Renal cortex interstitium (tissue), 11 donors: ENCODE measurements at regions not wholly inside any gene's neighbourhood (a gene's known extent, or its start where the extent isn't known, plus 50 kb on each side); places are given as distances from the start of the nearest gene placed in this dataset.
"Not testable (repeated sequence)": the region's sequence is repeated elsewhere in the genome, so short reads cannot be mapped to it uniquely, and the experiment has no call there.

ENCODE experiments used
- DNase-seq, 11 donors: peaks; one replicate each; pipeline ENCODE4 v3.0.0-alpha.2; 2013; ENCODE audit warnings: low read depth in 9 of 11, low spot score in 4 of 11; ENCODE audit errors: extremely low read depth in 1 of 11

DNA sequence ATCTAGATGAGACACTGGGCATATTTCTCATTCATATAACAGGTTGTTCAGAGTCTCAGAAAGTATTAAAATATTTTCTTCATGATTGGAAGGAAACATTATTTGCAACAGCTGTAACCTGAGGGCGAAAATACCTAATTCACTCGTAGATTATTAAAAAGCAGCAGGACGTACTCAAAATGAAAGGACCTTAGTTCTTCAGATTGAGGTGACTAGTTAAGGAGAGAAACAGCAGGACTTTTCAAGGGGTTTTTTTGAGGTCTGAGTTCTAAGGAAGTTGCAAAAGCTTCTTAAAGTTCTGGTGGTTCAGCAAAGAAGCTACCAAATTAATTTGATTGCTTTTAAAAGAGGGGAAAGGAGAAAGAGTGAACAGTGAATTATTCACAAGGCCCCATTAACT, 174.9 kb downstream of the TMEM161B start:
- DNase-seq, result no peak

DNA sequence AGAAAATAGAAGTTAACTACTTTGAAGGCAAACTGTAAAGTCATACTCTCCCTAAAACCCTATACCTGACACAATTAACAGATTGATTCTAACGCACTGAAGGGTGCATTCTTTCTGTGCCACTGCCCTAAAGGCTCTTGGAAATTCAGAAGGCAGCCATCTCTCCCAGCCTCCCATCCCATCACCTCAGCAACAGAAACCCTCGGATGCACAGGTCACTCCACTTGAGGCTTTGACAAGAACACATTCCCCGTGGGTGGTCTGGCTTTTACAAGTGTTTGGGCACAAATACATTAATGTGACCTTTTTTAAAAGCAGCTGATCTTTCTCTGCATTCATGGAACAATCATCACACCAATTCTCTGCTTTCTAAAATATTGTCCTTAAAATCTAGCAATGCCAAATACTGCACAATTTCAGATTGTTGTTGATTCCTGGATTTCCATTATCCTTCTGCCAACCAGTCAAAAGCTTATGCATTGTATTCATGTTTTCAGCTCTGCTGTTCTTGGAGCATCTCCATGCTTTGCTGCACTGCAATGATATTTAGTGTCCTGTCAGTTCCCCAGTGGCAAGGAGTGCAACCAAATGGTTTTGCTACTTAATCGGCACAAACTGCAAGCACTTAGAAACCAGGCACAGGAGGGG, 175.6 kb downstream of the TMEM161B start:
- DNase-seq, result no peak

DNA sequence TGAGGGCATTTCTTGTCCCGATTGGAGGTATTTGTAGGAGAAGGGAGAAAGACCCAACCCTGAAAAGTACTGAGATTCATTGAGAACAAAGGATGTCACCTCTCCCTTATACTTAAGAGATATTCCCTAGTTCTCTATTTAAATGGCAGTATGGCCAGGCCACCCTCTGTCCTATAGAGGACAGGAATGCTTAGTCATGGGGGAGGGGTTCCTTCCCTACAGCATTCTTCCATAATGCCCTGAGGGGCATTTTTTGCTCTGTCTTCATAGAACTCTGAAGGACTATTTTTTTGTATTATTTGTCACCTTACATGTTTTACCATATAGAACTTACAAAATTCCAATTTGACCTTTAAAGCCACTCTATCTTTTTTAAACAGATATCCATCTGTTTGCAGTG, 176.3 kb downstream of the TMEM161B start:
- no peak for DNase-seq

DNA sequence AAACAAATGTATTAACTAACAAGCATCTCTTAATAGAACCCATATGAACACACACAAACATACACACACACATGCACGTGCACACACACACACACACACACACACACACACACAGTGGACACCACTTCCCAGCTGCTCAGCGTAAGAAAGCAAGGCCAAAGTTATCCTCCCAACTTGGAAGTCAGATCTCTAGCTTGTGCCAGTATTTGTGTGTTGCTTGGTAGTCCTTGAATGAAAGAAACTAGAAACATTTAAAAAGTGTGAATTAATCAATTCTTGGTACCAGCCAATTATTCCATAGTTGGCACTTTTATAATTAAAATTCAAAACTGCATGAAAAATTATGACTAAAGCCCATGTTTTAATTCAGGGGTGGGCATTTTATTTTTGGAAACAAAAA, 178.1 kb downstream of the TMEM161B start:
- no peak for DNase-seq

DNA sequence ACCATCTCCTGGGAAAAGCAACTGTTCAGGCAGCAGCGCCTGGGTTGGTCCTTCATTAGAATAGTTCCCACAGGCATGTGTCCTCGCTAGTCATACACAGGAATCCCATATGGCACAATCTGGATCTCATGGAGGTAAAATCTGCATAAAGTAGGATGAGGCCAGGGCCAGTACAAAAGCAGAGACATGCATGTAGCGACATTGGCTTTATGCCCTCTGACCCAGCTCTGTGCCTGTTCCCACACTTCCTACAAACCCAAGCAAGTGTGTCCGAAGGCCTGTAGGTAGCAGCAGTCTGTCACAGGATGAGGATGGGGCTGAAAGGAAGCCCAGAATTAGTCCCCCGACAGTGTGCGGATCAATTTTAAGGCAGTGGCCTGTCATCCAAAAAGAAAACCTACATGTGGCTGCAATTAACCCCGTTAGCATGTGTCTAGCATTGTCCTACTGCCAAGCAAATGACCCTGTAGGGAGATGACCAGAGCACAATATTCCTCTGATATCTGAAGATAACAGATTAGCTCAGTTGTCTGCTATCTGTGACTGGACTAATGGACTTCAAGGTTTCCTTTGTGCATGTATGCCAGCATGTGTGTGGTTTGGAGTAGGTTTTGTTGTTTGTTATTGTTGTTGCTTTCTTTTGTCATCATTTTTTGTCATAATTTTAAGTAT, 178.8 kb downstream of the TMEM161B start:
- DNase-seq, result no peak

DNA sequence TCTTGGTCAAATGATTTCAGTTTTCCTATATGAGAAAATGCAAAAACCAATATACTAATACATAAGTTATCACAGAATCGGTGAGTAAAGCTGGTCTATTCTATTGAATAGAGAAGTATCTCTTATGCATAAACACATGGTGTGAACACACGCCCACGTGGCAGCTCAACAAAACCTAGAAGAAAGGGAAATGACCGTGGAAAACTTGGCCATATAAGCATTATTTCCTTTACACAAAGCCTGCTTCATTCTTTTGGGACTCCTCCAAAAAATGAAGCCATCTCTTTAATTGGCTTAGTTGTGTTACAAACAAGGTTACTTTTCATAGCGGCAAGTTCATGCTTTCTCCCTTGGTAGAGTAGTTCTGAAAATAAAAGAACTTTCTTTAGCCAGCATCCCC, 183.2 kb downstream of the TMEM161B start:
- no peak for DNase-seq

DNA sequence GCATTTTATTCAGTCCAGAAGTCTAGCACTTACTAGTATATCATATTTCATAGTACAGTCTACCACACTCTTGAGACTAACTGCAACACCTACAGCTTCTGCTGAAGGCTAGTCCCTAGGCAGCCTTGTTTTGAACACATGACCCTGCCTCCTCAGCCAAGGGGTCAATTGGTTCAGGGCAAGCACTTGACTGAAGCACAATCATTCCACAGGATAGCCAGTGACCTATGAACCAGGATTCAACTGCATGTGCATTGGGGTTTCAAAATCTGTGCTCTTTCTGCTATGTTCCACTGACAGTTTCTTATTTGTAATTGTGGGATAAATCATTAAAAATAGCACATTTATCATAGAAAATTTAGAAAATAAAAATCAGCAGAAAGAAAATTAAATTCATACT, 186.8 kb downstream of the TMEM161B start:
- DNase-seq, result no peak

DNA sequence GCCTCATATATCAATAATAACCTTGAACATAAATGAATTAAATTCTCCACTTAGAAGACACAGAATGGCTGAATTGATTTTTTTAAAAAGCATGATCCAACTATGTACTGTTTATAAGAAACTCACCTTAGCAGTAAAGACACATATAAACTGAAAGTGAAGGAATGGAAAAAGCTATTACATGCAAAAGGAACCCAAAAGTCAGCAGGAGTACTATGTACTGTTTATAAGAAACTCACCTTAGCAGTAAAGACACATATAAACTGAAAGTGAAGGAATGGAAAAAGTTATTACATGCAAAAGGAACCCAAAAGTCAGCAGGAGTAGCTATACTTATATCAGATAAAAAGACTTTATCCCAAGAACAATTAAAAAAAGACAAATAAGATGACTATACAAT, 204.8 kb downstream of the TMEM161B start:
- no peak for DNase-seq

DNA sequence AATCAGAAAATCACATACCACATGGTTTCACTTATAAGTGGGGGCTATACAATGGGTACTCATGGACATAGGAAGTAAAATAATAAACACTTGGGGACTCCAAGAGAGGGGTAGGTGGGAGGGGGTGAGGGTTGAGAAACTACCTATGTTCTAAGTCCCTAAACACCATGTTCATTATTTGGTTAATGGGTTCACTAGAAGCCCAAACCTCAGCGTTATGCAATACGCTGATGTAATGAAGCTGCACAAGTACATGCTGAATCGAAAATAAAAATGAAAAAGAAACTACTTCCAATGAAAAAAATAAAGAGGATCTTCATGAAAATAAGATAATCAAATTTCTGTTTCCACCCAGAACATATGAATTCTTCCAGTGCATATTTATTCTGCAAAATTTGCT, 208.5 kb downstream of the TMEM161B start:
- no peak for DNase-seq

DNA sequence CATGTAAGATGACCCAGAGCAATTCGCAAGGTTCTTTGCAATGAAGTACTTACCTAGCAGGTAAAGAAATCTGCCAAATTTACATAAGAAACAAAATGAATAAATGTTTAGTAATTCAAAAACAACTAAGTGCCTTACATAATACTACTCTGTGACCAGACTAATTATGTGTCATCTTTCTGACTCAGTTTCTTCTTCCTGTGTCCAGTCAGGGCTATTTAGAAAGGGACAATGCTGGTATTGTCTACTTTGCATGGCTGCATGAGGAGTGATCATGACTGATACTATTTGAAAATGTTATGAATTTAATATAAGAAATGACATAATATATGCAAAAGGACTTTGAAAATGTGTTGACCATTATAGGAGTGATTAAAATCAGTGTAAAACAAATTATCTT, 210.0 kb downstream of the TMEM161B start:
- no peak for DNase-seq

DNA sequence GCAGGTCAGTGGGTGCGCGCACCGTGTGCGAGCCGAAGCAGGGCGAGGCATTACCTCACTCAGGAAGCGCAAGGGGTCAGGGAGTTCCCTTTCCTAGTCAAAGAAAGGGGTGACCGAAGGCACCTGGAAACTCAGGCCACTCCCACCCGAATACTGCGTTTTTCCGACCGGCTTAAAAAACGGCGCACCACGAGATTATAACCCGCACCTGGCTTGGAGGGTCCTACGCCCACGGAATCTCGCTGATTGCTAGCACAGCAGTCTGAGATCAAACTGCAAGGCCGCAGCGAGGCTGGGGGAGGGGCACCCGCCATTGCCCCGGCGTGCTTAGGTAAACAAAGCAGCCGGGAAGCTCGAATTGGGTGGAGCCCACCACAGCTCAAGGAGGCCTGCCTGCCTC, 216.2 kb downstream of the TMEM161B start:
- not testable (repeated sequence) for DNase-seq

DNA sequence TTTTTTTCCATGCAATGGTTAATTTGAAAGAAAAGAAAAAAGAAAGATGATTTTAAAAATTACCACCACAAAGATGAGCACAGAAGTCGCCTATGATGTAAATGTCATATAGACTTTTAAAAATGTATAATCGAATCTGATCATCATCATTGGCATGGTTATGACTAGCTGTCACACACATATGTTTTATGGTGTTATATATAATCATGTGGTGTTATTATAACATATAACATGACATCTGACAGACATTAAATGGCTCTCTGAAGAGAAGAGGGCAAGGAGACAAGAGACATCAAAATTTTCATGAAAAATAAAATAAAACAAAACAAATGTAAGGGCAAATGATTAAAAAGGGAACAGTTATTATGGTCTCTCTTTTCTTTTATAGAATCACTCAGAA, 217.5 kb downstream of the TMEM161B start:
- no peak for DNase-seq

DNA sequence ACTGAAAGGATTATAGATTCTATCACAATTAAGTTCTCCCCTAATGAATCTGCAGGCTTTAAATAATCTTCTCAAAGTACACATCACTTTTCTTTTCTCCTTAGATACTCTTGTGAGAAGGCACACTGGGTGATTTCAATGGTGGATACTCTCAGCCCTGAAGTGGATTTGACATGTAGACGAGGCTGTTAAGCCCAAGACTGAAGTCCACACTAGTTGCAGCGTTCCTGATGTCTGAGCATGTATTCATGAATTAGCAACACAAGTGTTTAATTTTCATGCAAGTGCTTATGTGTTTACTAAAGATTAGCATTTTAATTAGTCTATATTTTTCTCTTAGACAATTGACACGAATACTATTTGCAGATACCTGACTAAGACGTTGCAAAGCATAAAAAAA, 218.9 kb downstream of the TMEM161B start:
- DNase-seq, result no peak

DNA sequence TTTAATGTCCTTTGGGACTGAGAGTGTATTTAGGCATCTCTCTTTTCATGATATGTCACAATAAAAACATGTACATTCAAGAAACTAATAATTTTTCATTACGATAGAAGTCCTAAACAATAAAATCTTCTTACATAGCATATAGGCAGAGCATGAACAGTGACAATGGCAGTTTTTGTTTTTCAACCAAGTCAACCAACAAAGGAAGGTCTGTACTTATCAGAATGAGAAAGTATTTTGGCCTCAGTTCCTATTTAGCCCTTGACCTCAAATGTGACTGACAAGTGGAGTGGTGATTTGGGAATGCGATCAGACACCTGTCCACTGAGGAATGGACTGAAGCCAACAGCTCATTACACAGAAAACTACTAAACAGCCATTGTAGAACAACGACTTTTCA, 219.5 kb downstream of the TMEM161B start:
- DNase-seq, result no peak

DNA sequence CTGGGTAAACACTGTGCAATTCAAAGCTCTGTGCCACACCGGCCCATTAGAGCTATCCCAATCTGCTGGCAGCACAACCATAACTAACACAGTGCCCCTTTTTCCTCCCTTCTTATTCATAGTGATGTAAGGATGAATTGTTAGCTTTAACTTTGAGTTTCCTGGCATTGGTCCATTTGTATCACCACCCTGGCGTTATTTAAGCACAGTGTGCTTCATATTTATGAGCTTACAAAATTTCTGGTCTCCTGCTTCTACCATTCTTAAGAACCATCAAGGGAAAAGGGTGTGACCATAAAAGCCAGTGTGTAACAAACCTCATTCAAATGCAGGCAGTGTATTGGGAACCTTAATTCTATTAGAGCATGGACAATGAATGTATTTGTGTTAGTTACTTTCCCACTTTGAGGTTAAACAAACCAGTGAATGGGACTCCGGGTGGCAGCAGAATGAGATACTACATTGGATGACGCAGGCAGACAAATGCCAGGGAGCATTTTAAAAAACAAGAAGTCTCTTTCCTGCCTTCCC, 222.6 kb downstream of the TMEM161B start:
- DNase-seq, result no peak

DNA sequence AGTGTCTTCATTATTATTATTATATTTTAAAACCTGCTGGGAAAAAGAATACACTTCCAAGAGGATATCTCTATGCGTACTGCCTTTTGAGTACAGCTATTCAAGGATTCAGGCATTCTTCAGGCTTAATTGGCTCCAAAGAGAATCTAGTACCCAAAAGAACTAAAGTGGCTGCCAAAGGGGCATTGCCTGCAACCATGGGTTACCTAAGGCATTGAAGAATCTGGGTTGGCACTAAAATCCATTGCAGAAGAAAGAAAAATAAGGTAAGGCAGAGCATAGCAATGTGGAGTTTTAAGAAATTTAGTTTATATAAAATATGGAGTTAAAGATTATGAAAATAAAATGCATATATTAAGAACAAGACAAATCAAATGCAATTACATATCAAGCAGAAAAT, 223.5 kb downstream of the TMEM161B start:
- no peak for DNase-seq

DNA sequence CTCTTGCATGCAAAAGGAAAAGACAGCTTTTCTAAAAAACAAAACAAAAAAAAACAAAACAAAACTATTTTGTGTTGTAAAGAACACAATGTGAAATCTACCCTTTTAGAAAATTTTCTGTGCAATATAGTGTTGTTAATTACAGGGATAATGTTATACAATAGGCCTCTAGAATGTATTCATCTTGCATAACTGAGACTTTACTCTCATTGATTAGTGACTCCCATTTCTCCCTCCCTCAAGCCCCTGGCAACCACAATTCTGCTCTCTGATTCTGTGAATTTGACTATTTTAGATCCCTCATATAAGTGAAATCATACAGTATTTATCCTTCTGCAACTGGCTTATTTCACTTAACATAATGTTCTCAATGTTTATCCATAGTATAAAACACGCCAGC, 234.1 kb downstream of the TMEM161B start:
- no peak for DNase-seq

DNA sequence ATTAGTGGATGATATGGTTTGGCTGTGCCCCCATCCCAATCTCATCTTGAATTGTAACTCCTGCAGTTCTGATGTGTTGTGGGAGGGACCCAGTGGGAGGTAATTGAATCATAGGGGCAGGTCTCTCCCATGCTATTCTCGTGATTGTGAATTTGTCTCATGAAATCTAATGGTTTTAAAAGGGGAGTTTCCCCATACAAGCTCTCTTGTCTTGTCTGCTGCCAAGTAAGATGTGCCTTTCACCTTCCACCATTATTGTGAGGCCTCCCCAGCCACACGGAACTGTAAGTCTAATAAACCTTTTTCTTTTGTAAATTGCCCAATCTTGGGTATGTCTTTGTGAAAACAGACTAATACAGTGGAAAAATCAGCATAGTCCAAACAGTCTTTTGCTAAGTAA, 235.5 kb downstream of the TMEM161B start:
- no peak for DNase-seq

DNA sequence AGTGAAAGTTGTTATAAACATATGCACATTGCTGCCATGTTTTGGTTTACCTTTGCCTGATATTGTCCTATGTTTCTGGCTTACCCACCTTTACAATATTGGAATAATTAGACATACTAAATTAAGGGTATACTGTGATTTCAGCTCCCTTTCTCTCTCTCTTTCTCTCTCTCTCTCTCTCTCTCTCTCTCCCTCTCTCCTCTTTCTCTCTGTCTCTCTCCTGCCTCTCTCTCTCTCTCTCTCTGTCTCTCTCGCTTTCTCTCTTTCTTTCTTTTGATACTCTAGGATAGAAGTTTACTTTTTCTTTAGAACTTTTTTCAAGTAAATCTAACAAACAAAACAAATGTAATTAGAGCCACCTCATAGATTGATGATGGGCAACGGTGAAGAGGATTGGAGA, 239.6 kb downstream of the TMEM161B start:
- DNase-seq, result no peak

DNA sequence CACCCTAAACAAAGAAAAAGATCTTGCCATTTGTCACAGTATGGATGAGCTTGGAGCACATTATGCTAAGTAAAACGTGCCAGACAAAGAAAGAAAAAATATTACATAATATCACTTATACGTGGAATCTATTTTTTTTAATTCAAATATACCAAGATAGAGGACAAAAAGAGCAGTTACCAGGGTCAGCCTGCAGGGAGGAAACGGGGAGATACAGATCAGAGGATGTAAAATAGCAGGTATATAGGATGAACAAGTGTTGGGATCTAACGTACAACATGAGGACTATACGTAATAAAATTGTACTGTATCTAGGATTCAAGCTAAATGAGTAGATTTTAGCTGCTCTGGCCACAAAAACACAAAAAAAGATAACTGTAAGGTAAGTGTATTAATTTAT, 247.5 kb downstream of the TMEM161B start:
- no peak for DNase-seq

DNA sequence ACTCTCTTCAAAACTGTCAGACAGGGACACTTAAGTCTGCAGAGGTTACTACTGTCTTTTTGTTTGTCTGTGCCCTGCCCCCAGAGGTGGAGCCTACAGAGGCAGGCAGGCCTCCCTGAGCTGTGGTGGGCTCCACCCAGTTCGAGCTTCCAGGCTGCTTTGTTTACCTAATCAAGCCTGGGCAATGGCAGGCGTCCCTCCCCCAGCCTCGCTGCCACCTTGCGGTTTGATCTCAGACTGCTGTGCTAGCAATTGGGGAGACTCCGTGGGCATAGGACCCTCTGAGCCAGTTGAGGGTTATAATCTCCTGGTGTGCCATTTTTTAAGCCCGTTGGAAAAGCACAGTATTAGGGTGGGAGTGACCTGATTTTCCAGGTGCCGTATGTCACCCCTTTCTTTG, 253.7 kb downstream of the TMEM161B start:
- not testable (repeated sequence) for DNase-seq
